GM18505 (cell line): ENCODE measurements at regions not wholly inside any gene's neighbourhood (a gene's known extent, or its start where the extent isn't known, plus 50 kb on each side); places are given as distances from the start of the nearest gene placed in this dataset.

Experiments used
- ATAC-seq: cut with Tn5 transposase; IDR thresholded peaks from one replicate; pipeline ENCODE4 v1.9.1; 2021; ENCODE audit not compliant: unreplicated experiment
- POLR2A ChIP-seq: IDR thresholded peaks from 4 replicates; pipeline ENCODE4 v1.6.1; 2011; ENCODE audit warnings: borderline replicate concordance; ENCODE audit not compliant: insufficient read depth, insufficient read length; ENCODE audit errors: extremely low read depth

DNA sequence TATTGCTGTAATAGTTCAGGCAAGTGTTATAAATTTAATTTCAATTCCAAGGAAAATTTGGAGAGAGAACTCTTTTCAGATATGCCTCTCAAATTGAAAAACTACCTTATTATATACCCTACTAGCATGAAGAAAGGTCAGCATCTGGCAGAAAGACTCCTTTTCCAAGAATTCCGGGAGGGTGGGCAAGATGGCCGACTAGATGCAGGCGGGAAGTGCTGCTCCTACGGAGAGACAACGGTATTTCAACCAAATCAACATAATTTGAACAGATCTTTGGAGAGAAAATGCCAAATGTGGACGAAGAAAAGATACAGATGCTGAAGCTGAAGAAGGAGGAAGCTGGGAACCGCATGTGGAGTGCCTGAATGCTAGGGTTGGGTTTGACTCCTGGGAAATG, 53.8 kb upstream of the INTU start:
- ATAC-seq = no peak
- TF ChIP-seq POLR2A = no peak

DNA sequence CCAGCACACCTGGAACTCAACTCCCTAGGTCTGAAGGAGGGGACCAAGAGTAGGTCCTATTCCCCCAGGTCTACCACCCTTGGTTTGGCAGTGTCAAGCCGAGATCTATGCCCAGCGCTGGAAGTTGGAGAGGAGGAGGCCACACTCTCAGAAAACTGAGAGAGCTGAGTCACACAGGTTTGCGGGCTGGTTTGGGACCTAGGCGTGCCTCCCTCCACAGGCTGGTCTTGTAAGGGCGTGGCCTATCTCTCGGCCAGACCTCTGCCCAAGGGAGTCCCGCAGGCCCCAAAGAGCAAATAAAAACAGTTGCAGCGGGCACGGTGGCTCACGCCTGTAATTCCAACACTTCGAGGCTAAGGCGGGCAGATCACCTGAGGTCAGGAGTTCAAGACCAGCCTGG, 52.9 kb upstream of the INTU start:
- ATAC-seq = no peak
- no peak for TF ChIP-seq POLR2A

DNA sequence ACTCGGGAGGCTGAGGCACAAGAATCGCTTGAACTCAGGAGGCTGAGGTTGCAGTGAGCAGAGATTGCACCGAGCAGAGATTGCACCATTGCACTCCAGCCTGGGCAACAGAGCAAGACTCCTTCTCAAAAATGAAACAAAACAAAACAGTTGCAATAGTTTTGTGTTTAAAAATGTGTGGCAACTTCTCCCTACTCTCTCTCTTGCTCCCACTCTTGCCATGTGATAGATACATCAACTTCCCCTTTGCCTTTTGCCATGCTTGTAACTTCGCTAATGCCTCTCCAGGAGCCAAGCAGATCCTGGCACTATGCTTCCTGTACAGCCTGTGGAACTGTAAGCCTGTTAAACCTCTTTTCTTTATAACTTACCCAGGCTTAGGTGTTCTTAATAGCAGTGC, 52.5 kb upstream of the INTU start:
- ATAC-seq = no peak
- TF ChIP-seq POLR2A = no peak

DNA sequence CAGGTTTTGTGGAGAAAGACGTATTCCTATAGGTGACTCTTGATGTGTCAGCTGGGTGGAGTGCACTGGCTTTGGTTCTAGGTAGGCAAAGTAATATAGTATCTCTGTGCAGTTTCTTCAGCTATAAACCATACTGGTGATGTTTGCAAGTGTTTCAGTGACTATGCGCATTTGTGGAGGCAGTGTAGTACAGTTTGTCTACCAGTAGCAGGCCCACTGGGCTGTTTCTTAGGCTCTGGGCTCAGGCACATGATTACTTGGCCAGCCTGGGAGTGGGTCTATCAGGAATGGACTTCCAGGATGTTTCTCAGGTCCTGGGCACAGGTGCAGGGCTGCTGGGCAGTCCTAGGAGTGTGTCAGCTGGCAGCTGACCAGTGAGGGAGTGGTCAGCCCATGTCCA, 51.9 kb upstream of the INTU start:
- no peak for TF ChIP-seq POLR2A
- ATAC-seq = no peak
